ENCODE measurements at regions not wholly inside any gene's neighbourhood (a gene's known extent, or its start where the extent isn't known, plus 50 kb on each side); places are given as distances from the start of the nearest gene placed in this dataset.

- TF ChIP-seq BCL11A (IDR thresholded peaks at IDR 0.05; ENCODE audit: low read depth in 2 of 2, low read length in 2 of 2): no peak
- TF ChIP-seq, protein P1, sequence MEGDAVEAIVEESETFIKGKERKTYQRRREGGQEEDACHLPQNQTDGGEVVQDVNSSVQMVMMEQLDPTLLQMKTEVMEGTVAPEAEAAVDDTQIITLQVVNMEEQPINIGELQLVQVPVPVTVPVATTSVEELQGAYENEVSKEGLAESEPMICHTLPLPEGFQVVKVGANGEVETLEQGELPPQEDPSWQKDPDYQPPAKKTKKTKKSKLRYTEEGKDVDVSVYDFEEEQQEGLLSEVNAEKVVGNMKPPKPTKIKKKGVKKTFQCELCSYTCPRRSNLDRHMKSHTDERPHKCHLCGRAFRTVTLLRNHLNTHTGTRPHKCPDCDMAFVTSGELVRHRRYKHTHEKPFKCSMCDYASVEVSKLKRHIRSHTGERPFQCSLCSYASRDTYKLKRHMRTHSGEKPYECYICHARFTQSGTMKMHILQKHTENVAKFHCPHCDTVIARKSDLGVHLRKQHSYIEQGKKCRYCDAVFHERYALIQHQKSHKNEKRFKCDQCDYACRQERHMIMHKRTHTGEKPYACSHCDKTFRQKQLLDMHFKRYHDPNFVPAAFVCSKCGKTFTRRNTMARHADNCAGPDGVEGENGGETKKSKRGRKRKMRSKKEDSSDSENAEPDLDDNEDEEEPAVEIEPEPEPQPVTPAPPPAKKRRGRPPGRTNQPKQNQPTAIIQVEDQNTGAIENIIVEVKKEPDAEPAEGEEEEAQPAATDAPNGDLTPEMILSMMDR (IDR thresholded peaks at IDR 0.05; ENCODE audit: control extremely low read depth in 1 of 3, insufficient read depth in 1 of 3, low read depth in 1 of 3, low read length in 3 of 3): no peak
These were observed 124.0 kb upstream of the COX7C start (continued) for GRCh38 chr5:86493777-86494176.

All from H1 (cell line).